ENCODE measurements at regions not wholly inside any gene's neighbourhood (a gene's known extent, or its start where the extent isn't known, plus 50 kb on each side); places are given as distances from the start of the nearest gene placed in this dataset.

- no peak for FAIRE-seq
- H2BK5ac ChIP-seq (ENCODE audit: low read depth, low read length) = no peak overlapping the region
- no peak overlapping the region for H2BK20ac ChIP-seq (ENCODE audit: low read length)
- no peak overlapping the region for H4K91ac ChIP-seq (replicated peaks; ENCODE audit: insufficient read length, low read length)
- no peak overlapping the region for H4K5ac ChIP-seq (ENCODE audit: insufficient read length, low read depth, low read length)
- H3K23me2 ChIP-seq (ENCODE audit: low read depth, low read length) = no peaks in the 10 kb centered on the region
- no peak overlapping the region for H3K4me2 ChIP-seq (ENCODE audit: insufficient read depth in 1 of 2, low read depth in 2 of 2, low read length in 2 of 2)
- no peak overlapping the region for H3K18ac ChIP-seq (ENCODE audit: extremely low read depth, low read length)
- no peak for DNase-seq (ENCODE audit: low read depth in 1 of 2, low spot score in 2 of 2)
- ChIA-PET POLR2A (ENCODE audit: partially characterized antibody) (no interaction called here), CTCF (ENCODE audit: partially characterized antibody) (no interaction called here)
- WGBS, 2 experiments (ENCODE audit: extremely low coverage in 1 of 2, insufficient coverage in 1 of 2, insufficient read length in 1 of 2, insufficient replicate concordance in 2 of 2, low coverage in 1 of 2, low lambda C conversion rate in 2 of 2, missing lambda C conversion rate in 1 of 2) = 75% methylated on average over 2 of the region's 2 CpGs; no CpG with 5 or more reads in 1 of the 2 experiments
- H3K36me3 ChIP-seq (ENCODE audit: control insufficient read depth in 2 of 4, insufficient read depth in 4 of 4, low read length in 3 of 4) = no peaks in the 10 kb centered on the region
- no peak overlapping the region for H3K56ac ChIP-seq (replicated peaks; ENCODE audit: insufficient read length, low read depth, low read length)
- H2BK15ac ChIP-seq (ENCODE audit: low read length) = no peak overlapping the region
- H3K23ac ChIP-seq (ENCODE audit: insufficient read length) = no peak overlapping the region
- H3K4ac ChIP-seq (replicated peaks; ENCODE audit: insufficient read length, low read depth, low read length) = no peak overlapping the region
- H2BK12ac ChIP-seq (ENCODE audit: low read depth, low read length) = no peak overlapping the region
- H3K79me1 ChIP-seq (ENCODE audit: low read depth, low read length) = no peaks in the 10 kb centered on the region
- H2BK120ac ChIP-seq (replicated peaks; ENCODE audit: low read depth, low read length) = no peak overlapping the region
- no peak overlapping the region for H3K27ac ChIP-seq (ENCODE audit: low read depth, low read length)
- no peak overlapping the region for H2AFZ ChIP-seq (ENCODE audit: low read length)
- TF ChIP-seq SP2 (IDR thresholded peaks at IDR 0.05; ENCODE audit: low read length) (no peak), SRF (IDR thresholded peaks at IDR 0.05; ENCODE audit: low read depth, low read length) (no peak), E2F6 (IDR thresholded peaks at IDR 0.05) (no peak), MAX (IDR thresholded peaks at IDR 0.05) (no peak), CTBP2 (IDR thresholded peaks at IDR 0.05; ENCODE audit: borderline replicate concordance, insufficient read depth, insufficient read length, low read length) (no peak), PHF8 (conservative IDR thresholded peaks at IDR 0.05; ENCODE audit: low read depth, low read length) (no peak), TAF7 (optimal IDR thresholded peaks at IDR 0.05; ENCODE audit: borderline replicate concordance, low read depth, low read length) (no peak), GTF2F1 (IDR thresholded peaks at IDR 0.05; ENCODE audit: borderline replicate concordance, low read depth, low read length) (no peak), RBBP5 (IDR thresholded peaks at IDR 0.05; ENCODE audit: borderline replicate concordance, low read depth, low read length) (no peak), SIRT6 (IDR thresholded peaks at IDR 0.05; ENCODE audit: low read length) (no peak), BACH1 (IDR thresholded peaks at IDR 0.05; ENCODE audit: low read length) (no peak), ATF3 (IDR thresholded peaks at IDR 0.05; ENCODE audit: insufficient read depth, low read depth, low read length) (no peak), JUND (IDR thresholded peaks at IDR 0.05; ENCODE audit: low read length) (no peak)
- no peak overlapping the region for H3K4me3 ChIP-seq (ENCODE audit: extremely low read depth in 1 of 4, insufficient read depth in 2 of 4, low read depth in 3 of 4, low read length in 4 of 4)
- no peak overlapping the region for H3K9ac ChIP-seq (replicated peaks in 1 of 4; ENCODE audit: extremely low read depth in 1 of 4, low read depth in 3 of 4, low read length in 3 of 4)
- no peak overlapping the region for H4K8ac ChIP-seq (ENCODE audit: extremely low read depth, insufficient read depth, low read length)
- H3K9me3 ChIP-seq (ENCODE audit: insufficient read depth in 2 of 2, low read depth in 1 of 2, low read length in 1 of 2) = no peaks in the 10 kb centered on the region
- no peaks in the 10 kb centered on the region for H3K79me2 ChIP-seq (ENCODE audit: control insufficient read depth in 1 of 2, insufficient read depth in 2 of 2, low read length in 2 of 2)
- no peaks in the 10 kb centered on the region for H4K20me1 ChIP-seq (replicated peaks in 1 of 2; ENCODE audit: control insufficient read depth in 1 of 2, insufficient read depth in 2 of 2, low read length in 2 of 2)
- no peaks in the 10 kb centered on the region for H3K4me1 ChIP-seq (replicated peaks in 1 of 4; ENCODE audit: control insufficient read depth in 3 of 4, insufficient read depth in 4 of 4, low read length in 3 of 4)
- H2AK5ac ChIP-seq (ENCODE audit: low read depth, low read length) = no peak overlapping the region
- H3K14ac ChIP-seq (ENCODE audit: insufficient read length) = no peak overlapping the region
- H3K27me3 ChIP-seq (replicated peaks in 1 of 4; ENCODE audit: control insufficient read depth in 3 of 4, extremely low read depth in 1 of 4, insufficient read depth in 3 of 4, low read length in 3 of 4) = no peaks in the 10 kb centered on the region
Measured at GRCh38 chr11:34784318-34784841, 131.8 kb downstream of the APIP start.

All from H1 (cell line).